Effector memory CD4-positive, alpha-beta T cell (primary cell): ENCODE measurements at regions not wholly inside any gene's neighbourhood (a gene's known extent, or its start where the extent isn't known, plus 50 kb on each side); places are given as distances from the start of the nearest gene placed in this dataset.

Experiments
- DNase-seq, 3 donors: peaks; one replicate each; pipeline ENCODE4 v3.0.0-alpha.2; 2020
- H3K27ac ChIP-seq: 2 replicates; pipeline ENCODE4 v1.7.0; 2013; ENCODE audit warnings: mild to moderate bottlenecking, low read length, moderate library complexity; ENCODE audit not compliant: insufficient read depth, poor library complexity, severe bottlenecking
- H3K27me3 ChIP-seq: replicated peaks from 2 replicates; pipeline ENCODE4 v1.7.0; 2013; ENCODE audit warnings: mild to moderate bottlenecking, low read length; ENCODE audit not compliant: insufficient read depth, control insufficient read depth, poor library complexity, severe bottlenecking
- H3K36me3 ChIP-seq: 2 replicates; pipeline ENCODE4 v1.7.0; 2013; ENCODE audit warnings: mild to moderate bottlenecking, low read length, moderate library complexity; ENCODE audit not compliant: control insufficient read depth, insufficient read depth
- H3K4me1 ChIP-seq: 2 replicates; pipeline ENCODE4 v1.7.0; 2013; ENCODE audit warnings: low read length, mild to moderate bottlenecking; ENCODE audit not compliant: control insufficient read depth, insufficient read depth, poor library complexity, severe bottlenecking
- H3K4me3 ChIP-seq: 2 replicates; pipeline ENCODE4 v1.7.0; 2013; ENCODE audit warnings: low read length, low read depth, mild to moderate bottlenecking; ENCODE audit not compliant: insufficient read depth, poor library complexity, severe bottlenecking
- H3K9me3 ChIP-seq: 2 replicates; pipeline ENCODE4 v1.7.0; 2013; ENCODE audit warnings: mild to moderate bottlenecking, low read length, moderate library complexity; ENCODE audit not compliant: control insufficient read depth

DNA sequence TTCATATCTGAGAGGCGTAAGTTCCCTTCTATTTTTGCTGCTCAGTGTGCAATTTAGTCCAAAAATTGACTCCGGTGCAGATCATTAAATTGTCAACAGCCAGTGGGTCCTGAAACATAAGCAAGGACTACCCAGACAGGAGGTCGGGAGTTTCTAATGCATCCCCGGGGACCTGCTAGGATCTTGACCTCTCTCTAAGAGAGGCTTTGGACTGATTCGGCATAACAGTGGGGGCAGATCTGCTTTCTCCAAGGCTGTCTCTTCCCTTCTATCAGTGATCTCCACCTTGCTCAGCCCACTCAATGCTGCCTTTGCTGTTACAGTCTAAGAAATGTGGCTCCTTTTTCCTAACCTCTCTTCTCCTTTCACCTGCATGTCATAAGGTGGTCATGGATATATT, 199.1 kb upstream of the NRP1 start:
- no peak for DNase-seq
- H3K9me3 ChIP-seq, result no peaks in the 10 kb centered on the region

DNA sequence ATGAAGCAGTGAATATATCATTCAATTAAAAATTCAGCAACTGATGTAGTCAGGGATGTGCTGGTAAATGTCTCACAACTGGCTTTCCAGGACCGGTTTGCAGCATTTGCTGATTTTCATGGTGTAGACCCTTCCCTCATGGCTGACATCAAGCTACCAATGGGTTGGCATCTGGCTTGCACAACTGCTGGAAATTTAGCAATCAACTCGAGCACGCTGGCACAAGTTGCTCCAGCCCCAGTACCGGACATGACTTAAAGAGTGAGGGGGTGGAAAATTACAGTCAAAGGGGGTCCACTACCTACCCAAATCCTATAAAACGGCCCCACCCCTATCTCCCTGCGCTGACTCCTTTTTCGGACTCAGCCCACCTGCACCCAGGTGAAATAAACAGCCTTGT, 198.4 kb upstream of the NRP1 start:
- H3K4me3 ChIP-seq, result no peak overlapping the region
- H3K27ac ChIP-seq, result no peak overlapping the region
- DNase-seq, result no peak
- H3K9me3 ChIP-seq, result no peaks in the 10 kb centered on the region
- H3K27me3 ChIP-seq, result no peaks in the 10 kb centered on the region
- H3K4me1 ChIP-seq, result no peaks in the 10 kb centered on the region
- no peaks in the 10 kb centered on the region for H3K36me3 ChIP-seq

More for the DNA sequence above, 199.1 kb upstream of the NRP1 start:
- H3K27ac ChIP-seq, result no peak overlapping the region
- no peak overlapping the region for H3K4me3 ChIP-seq
- H3K4me1 ChIP-seq, result no peaks in the 10 kb centered on the region
- H3K27me3 ChIP-seq, result no peaks in the 10 kb centered on the region
- H3K36me3 ChIP-seq, result no peaks in the 10 kb centered on the region

GRCh38 chr10:33529234-33529633, 194.8 kb upstream of the NRP1 start:
- H3K36me3 ChIP-seq, result no peaks in the 10 kb centered on the region
- no peaks in the 10 kb centered on the region for H3K4me1 ChIP-seq
- DNase-seq, result no peak
- H3K27me3 ChIP-seq, result no peaks in the 10 kb centered on the region
- H3K27ac ChIP-seq, result no peak overlapping the region
- no peaks in the 10 kb centered on the region for H3K9me3 ChIP-seq
- no peak overlapping the region for H3K4me3 ChIP-seq

GRCh38 chr10:33524966-33525365, 190.5 kb upstream of the NRP1 start:
- H3K4me1 ChIP-seq, result no peaks in the 10 kb centered on the region
- no peaks in the 10 kb centered on the region for H3K27me3 ChIP-seq
- H3K9me3 ChIP-seq, result no peaks in the 10 kb centered on the region
- H3K27ac ChIP-seq, result no peak overlapping the region
- H3K36me3 ChIP-seq, result no peaks in the 10 kb centered on the region
- DNase-seq, result no peak
- no peak overlapping the region for H3K4me3 ChIP-seq

- H3K4me1 ChIP-seq, result no peaks in the 10 kb centered on the region
- H3K36me3 ChIP-seq, result no peaks in the 10 kb centered on the region
- H3K27ac ChIP-seq, result no peak overlapping the region
- DNase-seq, result no peak
- no peaks in the 10 kb centered on the region for H3K27me3 ChIP-seq
- no peaks in the 10 kb centered on the region for H3K9me3 ChIP-seq
- H3K4me3 ChIP-seq, result no peak overlapping the region
Measured at GRCh38 chr10:33524041-33524440, 189.6 kb upstream of the NRP1 start.

- Histone ChIP-seq H3K9me3 (no peaks in the 10 kb centered on the region), H3K27me3 (no peaks in the 10 kb centered on the region), H3K4me1 (no peaks in the 10 kb centered on the region), H3K36me3 (no peaks in the 10 kb centered on the region), H3K27ac (no peak overlapping the region), H3K4me3 (no peak overlapping the region)
- DNase-seq, result no peak
Measured at GRCh38 chr10:33523236-33523792, 188.8 kb upstream of the NRP1 start.

- Histone ChIP-seq H3K27ac (no peak overlapping the region), H3K36me3 (no peaks in the 10 kb centered on the region), H3K27me3 (no peaks in the 10 kb centered on the region), H3K9me3 (no peaks in the 10 kb centered on the region), H3K4me1 (no peaks in the 10 kb centered on the region), H3K4me3 (no peak overlapping the region)
- no peak for DNase-seq
Measured at GRCh38 chr10:33521904-33522303, 187.4 kb upstream of the NRP1 start.

DNA sequence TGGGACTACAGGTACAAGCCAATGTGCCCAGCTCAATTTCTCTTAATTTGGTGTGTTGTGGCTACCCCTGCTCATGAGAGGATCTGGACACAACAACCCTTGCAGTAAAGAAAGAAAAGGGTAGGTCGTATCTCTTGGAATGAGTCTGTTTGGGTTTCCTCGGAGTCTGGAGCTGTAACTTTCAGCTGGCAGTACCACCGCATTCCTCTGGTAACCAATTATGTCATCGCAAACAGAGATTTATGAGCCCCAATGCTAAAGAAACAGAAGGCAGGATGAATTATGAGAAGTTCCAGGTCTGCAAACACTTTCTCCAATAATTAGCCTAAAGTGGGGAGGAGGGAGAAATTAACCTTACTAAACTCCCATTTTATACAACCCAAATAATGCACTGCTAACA, 186.6 kb upstream of the NRP1 start:
- H3K36me3 ChIP-seq, result no peaks in the 10 kb centered on the region
- H3K27me3 ChIP-seq, result no peaks in the 10 kb centered on the region
- H3K4me1 ChIP-seq, result no peaks in the 10 kb centered on the region
- no peak for DNase-seq
- H3K27ac ChIP-seq, result no peak overlapping the region
- no peaks in the 10 kb centered on the region for H3K9me3 ChIP-seq
- no peak overlapping the region for H3K4me3 ChIP-seq

GRCh38 chr10:33520223-33520622, 185.8 kb upstream of the NRP1 start:
- Histone ChIP-seq H3K4me1 (no peaks in the 10 kb centered on the region), H3K9me3 (no peaks in the 10 kb centered on the region), H3K27ac (no peak overlapping the region), H3K27me3 (no peaks in the 10 kb centered on the region), H3K36me3 (no peaks in the 10 kb centered on the region), H3K4me3 (no peak overlapping the region)
- no peak for DNase-seq

GRCh38 chr10:33519130-33519860, 184.8 kb upstream of the NRP1 start:
- no peaks in the 10 kb centered on the region for H3K4me1 ChIP-seq
- H3K27me3 ChIP-seq, result no peaks in the 10 kb centered on the region
- no peaks in the 10 kb centered on the region for H3K9me3 ChIP-seq
- no peak for DNase-seq
- no peaks in the 10 kb centered on the region for H3K36me3 ChIP-seq
- H3K4me3 ChIP-seq, result no peak overlapping the region
- H3K27ac ChIP-seq, result no peak overlapping the region
